Smooth muscle cell (in vitro differentiated cells): ENCODE measurements at regions not wholly inside any gene's neighbourhood (a gene's known extent, or its start where the extent isn't known, plus 50 kb on each side); places are given as distances from the start of the nearest gene placed in this dataset.

Experiments
- DNase-seq: peaks from one replicate; lab custom pipeline; 2025; ENCODE audit not compliant: unreplicated experiment; lab: John Stamatoyannopoulos, UW
- H2AFZ ChIP-seq: fragments of 200-600 bp; sonication (generic); 2 replicates; pipeline ENCODE4 v1.6.0; 2016; ENCODE audit warnings: antibody characterized with exemption, low read depth, mild to moderate bottlenecking
- H3F3A ChIP-seq: fragments of 200-600 bp; sonication (generic); 2 replicates; pipeline ENCODE4 v1.6.0; 2017; ENCODE audit warnings: antibody characterized with exemption, low read depth
- H3K27ac ChIP-seq: fragments of 200-600 bp; sonication (generic); 2 replicates; pipeline ENCODE4 v1.5.1; 2016; ENCODE audit warnings: low read depth, mild to moderate bottlenecking
- H3K27me3 ChIP-seq: fragments of 200-600 bp; sonication (generic); 2 replicates; pipeline ENCODE4 v1.6.1; 2016; ENCODE audit warnings: low read depth, mild to moderate bottlenecking
- H3K36me3 ChIP-seq: fragments of 200-600 bp; sonication (generic); 2 replicates; pipeline ENCODE4 v1.5.1; 2016; ENCODE audit warnings: low read depth
- H3K4me1 ChIP-seq: fragments of 200-600 bp; sonication (generic); 2 replicates; pipeline ENCODE4 v1.5.1; 2016; ENCODE audit warnings: low read depth
- H3K4me2 ChIP-seq: fragments of 200-600 bp; sonication (generic); 2 replicates; pipeline ENCODE4 v1.6.0; 2016; ENCODE audit warnings: mild to moderate bottlenecking
- H3K4me3 ChIP-seq: fragments of 200-600 bp; sonication (generic); 2 replicates; pipeline ENCODE4 v1.5.1; 2016; ENCODE audit warnings: mild to moderate bottlenecking
- H3K79me2 ChIP-seq: fragments of 200-600 bp; sonication (generic); 2 replicates; pipeline ENCODE4 v1.6.0; 2016; ENCODE audit warnings: low read depth, mild to moderate bottlenecking
- H3K9ac ChIP-seq: fragments of 200-600 bp; sonication (generic); 2 replicates; pipeline ENCODE4 v1.6.0; 2016; ENCODE audit warnings: low read depth
- H3K9me3 ChIP-seq: fragments of 200-600 bp; sonication (generic); replicated peaks from 2 replicates; pipeline ENCODE4 v1.5.1; 2016; ENCODE audit warnings: low read depth
- H4K20me1 ChIP-seq: fragments of 200-600 bp; sonication (generic); 2 replicates; pipeline ENCODE4 v1.6.0; 2016; ENCODE audit warnings: low read depth
- CTCF ChIP-seq: fragments of 200-600 bp; sonication (generic); IDR thresholded peaks from 2 replicates; pipeline ENCODE4 v1.5.1; 2017; ENCODE audit warnings: borderline replicate concordance, mild to moderate bottlenecking, antibody characterized with exemption; ENCODE audit not compliant: insufficient read depth, poor library complexity, severe bottlenecking
- WGBS: methylation state at CpG from one replicate; pipeline ENCODE4 v1.1.7; 2016; ENCODE audit warnings: low lambda C conversion rate; 5-methylcytosine and 5-hydroxymethylcytosine counted together

- Histone ChIP-seq H3K27ac (no peak overlapping the region), H3K27me3 (no peaks in the 10 kb centered on the region), H3K4me1 (no peaks in the 10 kb centered on the region), H3K36me3 (no peaks in the 10 kb centered on the region), H4K20me1 (no peaks in the 10 kb centered on the region), H3K4me2 (no peak overlapping the region), H3K9me3 (no peaks in the 10 kb centered on the region), H3F3A (no peaks in the 10 kb centered on the region), H3K4me3 (no peak overlapping the region), H3K79me2 (no peaks in the 10 kb centered on the region), H2AFZ (no peak overlapping the region), H3K9ac (no peak overlapping the region)
- WGBS = 63% methylated on average over 4 of the region's 4 CpGs
- no peak for DNase-seq
- no peak for TF ChIP-seq CTCF
Measured at GRCh38 chr13:106048386-106048785, 487.1 kb downstream of the EFNB2 start.

- Histone ChIP-seq H3K79me2 (no peaks in the 10 kb centered on the region), H3K9me3 (no peaks in the 10 kb centered on the region), H3K4me3 (no peak overlapping the region), H3K4me1 (no peaks in the 10 kb centered on the region), H2AFZ (no peak overlapping the region), H3K36me3 (no peaks in the 10 kb centered on the region), H3F3A (no peaks in the 10 kb centered on the region), H4K20me1 (no peaks in the 10 kb centered on the region), H3K9ac (no peak overlapping the region), H3K27me3 (no peaks in the 10 kb centered on the region), H3K27ac (no peak overlapping the region), H3K4me2 (no peak overlapping the region)
- WGBS = 100% methylated on average over 1 of the region's 1 CpG
- TF ChIP-seq CTCF = no peak
- DNase-seq = no peak
Measured at GRCh38 chr13:106047859-106048258, 487.6 kb downstream of the EFNB2 start.

- Histone ChIP-seq H3K9ac (no peak overlapping the region), H3K27me3 (no peaks in the 10 kb centered on the region), H3K79me2 (no peaks in the 10 kb centered on the region), H3K4me1 (no peaks in the 10 kb centered on the region), H3K36me3 (no peaks in the 10 kb centered on the region), H3K4me2 (no peak overlapping the region), H3K27ac (no peak overlapping the region), H3K9me3 (no peaks in the 10 kb centered on the region), H4K20me1 (no peaks in the 10 kb centered on the region), H3F3A (no peaks in the 10 kb centered on the region), H2AFZ (no peak overlapping the region), H3K4me3 (no peak overlapping the region)
- TF ChIP-seq CTCF = no peak
- DNase-seq = no peak
- WGBS = 92% methylated on average over 1 of the region's 1 CpG
Measured at GRCh38 chr13:106042996-106043581, 492.4 kb downstream of the EFNB2 start.

GRCh38 chr13:106041445-106041844, 494.0 kb downstream of the EFNB2 start:
- WGBS = 86% methylated on average over 3 of the region's 3 CpGs
- no peaks in the 10 kb centered on the region for H3K4me1 ChIP-seq

More at GRCh38 chr13:106041445-106041844, 494.0 kb downstream of the EFNB2 start:
- Histone ChIP-seq H3K36me3 (no peaks in the 10 kb centered on the region), H3K79me2 (no peaks in the 10 kb centered on the region), H3K27me3 (no peaks in the 10 kb centered on the region), H3K9me3 (no peaks in the 10 kb centered on the region), H3K27ac (no peak overlapping the region), H3K4me3 (no peak overlapping the region), H2AFZ (no peak overlapping the region), H3F3A (no peaks in the 10 kb centered on the region), H4K20me1 (no peaks in the 10 kb centered on the region), H3K4me2 (no peak overlapping the region), H3K9ac (no peak overlapping the region)
- no peak for TF ChIP-seq CTCF
- DNase-seq = no peak
